ENCODE measurements at regions not wholly inside any gene's neighbourhood (a gene's known extent, or its start where the extent isn't known, plus 50 kb on each side); places are given as distances from the start of the nearest gene placed in this dataset.

DNA sequence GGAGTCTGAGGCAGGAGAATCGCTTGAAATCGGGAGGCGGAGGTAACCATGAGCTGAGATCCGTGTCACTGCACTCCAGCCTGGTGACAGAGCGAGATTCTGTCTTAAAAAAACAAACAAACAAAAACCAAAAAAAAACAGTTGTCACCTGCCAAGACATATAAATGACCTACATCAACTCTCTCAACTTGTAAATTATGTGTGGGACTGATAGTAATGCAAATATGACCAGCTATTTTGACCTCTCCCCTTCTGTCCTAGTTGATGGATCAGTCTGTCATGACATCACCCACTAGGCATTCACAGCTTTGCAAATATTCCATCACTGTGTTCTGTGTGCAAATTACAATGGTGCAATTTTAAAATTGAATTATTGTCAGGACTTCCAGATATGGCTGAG, 175.4 kb downstream of the EBLN2 start:
- no peak for TF ChIP-seq SUZ12 (IDR thresholded peaks at IDR 0.05; ENCODE audit: extremely low read depth, insufficient read depth, insufficient read length)
- no peak for TF ChIP-seq YY1 (IDR thresholded peaks at IDR 0.05; ENCODE audit: insufficient read depth, insufficient read length)
